WTC11 (cell line): ENCODE measurements at regions not wholly inside any gene's neighbourhood (a gene's known extent, or its start where the extent isn't known, plus 50 kb on each side); places are given as distances from the start of the nearest gene placed in this dataset.

Experiments
- ATAC-seq: fragments of 200-7000 bp; cut with Tn5 transposase; 2 replicates; pipeline ENCODE4 v1.10.0; 2021; ENCODE audit warnings: mild to moderate bottlenecking, moderate library complexity
- CTCF ChIA-PET: fragments of 300-600 bp; sonication (Branson Sonifier 250); formaldehyde crosslinking; loops from one replicate; lab custom pipeline; 2021; ENCODE audit warnings: antibody characterized with exemption; lab: Charles Lee
- POLR2A ChIA-PET: fragments of 350-600 bp; sonication (Branson Sonifier 250); formaldehyde crosslinking; loops from one replicate; lab custom pipeline; 2021; ENCODE audit warnings: antibody characterized with exemption; lab: Charles Lee
- DNase-seq: peaks from one replicate; pipeline ENCODE4 v3.0.0; 2021; ENCODE audit warnings: low spot score
- H3K27ac Mint-ChIP-seq: 2 replicates; pipeline ENCODE4 v1.8.0; 2021; ENCODE audit warnings: mixed read lengths
- H3K27me3 Mint-ChIP-seq: 2 replicates; pipeline ENCODE4 v1.8.0; 2021; ENCODE audit warnings: low read depth, mild to moderate bottlenecking, moderate library complexity, mixed read lengths
- H3K36me3 Mint-ChIP-seq: 2 replicates; pipeline ENCODE4 v1.8.0; 2021; ENCODE audit warnings: mixed read lengths
- H3K4me1 Mint-ChIP-seq: 2 replicates; pipeline ENCODE4 v1.8.0; 2022; ENCODE audit warnings: mixed read lengths
- H3K4me3 Mint-ChIP-seq: 2 replicates; pipeline ENCODE4 v1.8.0; 2021; ENCODE audit warnings: mild to moderate bottlenecking, moderate library complexity, mixed read lengths
- H3K9me3 Mint-ChIP-seq: 2 replicates; pipeline ENCODE4 v1.8.0; 2021; ENCODE audit warnings: mixed read lengths
- FOXJ3 ChIP-seq: sonication (generic); formaldehyde crosslinking; IDR thresholded peaks from 2 replicates; pipeline ENCODE4 v1.9.0; 2021; ENCODE audit warnings: missing genetic modification reagents, mild to moderate bottlenecking, borderline replicate concordance
- HMGA2 ChIP-seq: fragments of 250-450 bp; sonication (Bioruptor Pico); IDR thresholded peaks from 2 replicates; pipeline ENCODE4 v1.4.0; 2021; ENCODE audit warnings: mild to moderate bottlenecking, moderate library complexity
- RELA ChIP-seq: sonication (generic); formaldehyde crosslinking; IDR thresholded peaks from 2 replicates; pipeline ENCODE4 v1.8.1; 2022; ENCODE audit warnings: missing genetic modification reagents, mild to moderate bottlenecking, borderline replicate concordance
- ZNF423 ChIP-seq: fragments of 250-450 bp; sonication (Bioruptor Pico); IDR thresholded peaks from 2 replicates; pipeline ENCODE4 v2.1.2; 2022; ENCODE audit warnings: mild to moderate bottlenecking, moderate library complexity
- TF ChIP-seq, protein P1 (sequence below): sonication (generic); formaldehyde crosslinking; IDR thresholded peaks from 2 replicates; pipeline ENCODE4 v1.8.1; 2023; ENCODE audit warnings: mild to moderate bottlenecking, missing genetic modification reagents
- TF ChIP-seq, protein P2 (sequence below): fragments of 200-600 bp; IDR thresholded peaks from 2 replicates; pipeline ENCODE4 v1.8.0; 2022; ENCODE audit warnings: antibody characterized with exemption
- TF ChIP-seq, protein P3 (sequence below): fragments of 250-450 bp; sonication (Bioruptor Pico); IDR thresholded peaks from 2 replicates; pipeline ENCODE4 v1.9.0; 2021; ENCODE audit warnings: mild to moderate bottlenecking
- TF ChIP-seq, protein P4 (sequence below): fragments of 250-450 bp; sonication (Bioruptor Pico); IDR thresholded peaks from 2 replicates; pipeline ENCODE4 v1.9.0; 2021; ENCODE audit warnings: mild to moderate bottlenecking, borderline replicate concordance
- TF ChIP-seq, protein P5 (sequence below): sonication (generic); formaldehyde crosslinking; IDR thresholded peaks from 2 replicates; pipeline ENCODE4 v1.8.1; 2022; ENCODE audit warnings: missing genetic modification reagents, borderline replicate concordance
- TF ChIP-seq, protein P6 (sequence below): sonication (generic); formaldehyde crosslinking; IDR thresholded peaks from 2 replicates; pipeline ENCODE4 v1.8.1; 2023; ENCODE audit warnings: mild to moderate bottlenecking, moderate library complexity, missing genetic modification reagents
- TF ChIP-seq, protein P7 (sequence below): sonication (generic); formaldehyde crosslinking; IDR thresholded peaks from 2 replicates; pipeline ENCODE4 v1.8.0; 2022; ENCODE audit warnings: missing genetic modification reagents

DNA sequence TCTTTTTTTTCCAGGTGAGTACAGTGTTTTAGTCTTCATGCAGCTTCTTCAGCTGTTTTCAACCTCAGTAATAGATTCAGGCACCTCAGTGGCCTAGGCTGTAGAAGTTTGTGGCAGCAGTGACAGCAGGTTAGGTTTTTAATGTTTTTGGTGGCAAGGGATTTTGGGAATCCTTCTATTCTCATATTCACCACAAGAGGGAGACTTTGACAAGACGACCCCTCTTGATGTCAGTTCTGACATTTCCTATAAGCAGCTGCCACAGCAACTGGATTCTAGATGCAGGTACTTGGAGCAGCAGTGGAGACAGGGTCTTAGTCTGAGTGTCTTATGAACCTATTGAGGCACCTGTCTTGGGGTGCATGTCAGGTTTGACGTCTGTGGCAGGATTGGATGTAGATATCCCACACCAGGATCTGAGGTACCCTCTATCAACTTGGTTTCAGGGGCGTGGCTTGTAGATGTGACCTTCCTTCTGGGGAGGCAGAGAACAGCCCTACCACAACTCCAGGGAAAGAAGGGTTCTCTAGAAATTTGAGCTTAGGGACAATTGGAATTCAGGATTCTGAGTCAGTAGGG is 1104.2 kb upstream of the TMPRSS15 start:
- Mint-ChIP-seq H3K36me3 (no peaks in the 10 kb centered on the region; the same call in 1 of the 2 replicates), H3K27me3 (no peaks in the 10 kb centered on the region), H3K4me3 (no peak overlapping the region), H3K9me3 (peaks cover 10% of the 10 kb centered on the region; the same call in 1 of the 2 replicates), H3K4me1 (peaks cover 16% of the 10 kb centered on the region), H3K27ac (no peak overlapping the region)
- TF ChIP-seq, protein P1, sequence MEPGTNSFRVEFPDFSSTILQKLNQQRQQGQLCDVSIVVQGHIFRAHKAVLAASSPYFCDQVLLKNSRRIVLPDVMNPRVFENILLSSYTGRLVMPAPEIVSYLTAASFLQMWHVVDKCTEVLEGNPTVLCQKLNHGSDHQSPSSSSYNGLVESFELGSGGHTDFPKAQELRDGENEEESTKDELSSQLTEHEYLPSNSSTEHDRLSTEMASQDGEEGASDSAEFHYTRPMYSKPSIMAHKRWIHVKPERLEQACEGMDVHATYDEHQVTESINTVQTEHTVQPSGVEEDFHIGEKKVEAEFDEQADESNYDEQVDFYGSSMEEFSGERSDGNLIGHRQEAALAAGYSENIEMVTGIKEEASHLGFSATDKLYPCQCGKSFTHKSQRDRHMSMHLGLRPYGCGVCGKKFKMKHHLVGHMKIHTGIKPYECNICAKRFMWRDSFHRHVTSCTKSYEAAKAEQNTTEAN, result no peak
- TF ChIP-seq, protein P2, sequence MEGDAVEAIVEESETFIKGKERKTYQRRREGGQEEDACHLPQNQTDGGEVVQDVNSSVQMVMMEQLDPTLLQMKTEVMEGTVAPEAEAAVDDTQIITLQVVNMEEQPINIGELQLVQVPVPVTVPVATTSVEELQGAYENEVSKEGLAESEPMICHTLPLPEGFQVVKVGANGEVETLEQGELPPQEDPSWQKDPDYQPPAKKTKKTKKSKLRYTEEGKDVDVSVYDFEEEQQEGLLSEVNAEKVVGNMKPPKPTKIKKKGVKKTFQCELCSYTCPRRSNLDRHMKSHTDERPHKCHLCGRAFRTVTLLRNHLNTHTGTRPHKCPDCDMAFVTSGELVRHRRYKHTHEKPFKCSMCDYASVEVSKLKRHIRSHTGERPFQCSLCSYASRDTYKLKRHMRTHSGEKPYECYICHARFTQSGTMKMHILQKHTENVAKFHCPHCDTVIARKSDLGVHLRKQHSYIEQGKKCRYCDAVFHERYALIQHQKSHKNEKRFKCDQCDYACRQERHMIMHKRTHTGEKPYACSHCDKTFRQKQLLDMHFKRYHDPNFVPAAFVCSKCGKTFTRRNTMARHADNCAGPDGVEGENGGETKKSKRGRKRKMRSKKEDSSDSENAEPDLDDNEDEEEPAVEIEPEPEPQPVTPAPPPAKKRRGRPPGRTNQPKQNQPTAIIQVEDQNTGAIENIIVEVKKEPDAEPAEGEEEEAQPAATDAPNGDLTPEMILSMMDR, result peak; percentile 49; the same call in 1 of the 2 replicates
- DNase-seq (no peak), ATAC-seq (peak; percentile 55)
- CTCF ChIA-PET, result interaction anchor here (0.6 to 1.5 kb wide), 7 partner anchors 8 to 788 kb away, joined by 3 to 6 read pairs (median 3); no protein-coding TSS in a partner anchor
- POLR2A ChIA-PET, result no interaction called here

DNA sequence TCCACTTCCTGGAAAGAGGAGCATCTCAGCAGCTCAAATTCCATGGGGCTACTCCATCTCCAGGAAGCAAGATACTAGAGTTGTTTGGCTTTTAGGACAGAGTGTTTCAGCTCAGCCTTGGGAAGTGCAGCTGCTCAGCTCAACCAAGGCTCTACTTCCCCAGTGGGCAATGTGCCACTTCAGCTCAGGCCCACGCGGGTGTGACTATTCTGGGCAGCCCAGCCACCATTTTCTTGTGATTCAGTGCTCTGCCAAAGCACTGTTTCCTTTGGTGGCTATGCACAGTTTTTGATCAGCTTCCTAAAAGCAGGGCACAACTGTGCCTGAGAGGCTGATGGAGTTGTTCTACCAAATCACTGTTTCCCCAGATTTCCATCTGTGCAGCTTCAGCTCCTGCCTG is 1104.9 kb upstream of the TMPRSS15 start:
- no peak for DNase-seq
- TF ChIP-seq HMGA2 (CRISPR knock-in tag) (no peak), ZNF423 (CRISPR knock-in tag) (no peak), FOXJ3 (CRISPR knock-in tag) (no peak), RELA (CRISPR knock-in tag) (no peak)
- TF ChIP-seq, protein P3, sequence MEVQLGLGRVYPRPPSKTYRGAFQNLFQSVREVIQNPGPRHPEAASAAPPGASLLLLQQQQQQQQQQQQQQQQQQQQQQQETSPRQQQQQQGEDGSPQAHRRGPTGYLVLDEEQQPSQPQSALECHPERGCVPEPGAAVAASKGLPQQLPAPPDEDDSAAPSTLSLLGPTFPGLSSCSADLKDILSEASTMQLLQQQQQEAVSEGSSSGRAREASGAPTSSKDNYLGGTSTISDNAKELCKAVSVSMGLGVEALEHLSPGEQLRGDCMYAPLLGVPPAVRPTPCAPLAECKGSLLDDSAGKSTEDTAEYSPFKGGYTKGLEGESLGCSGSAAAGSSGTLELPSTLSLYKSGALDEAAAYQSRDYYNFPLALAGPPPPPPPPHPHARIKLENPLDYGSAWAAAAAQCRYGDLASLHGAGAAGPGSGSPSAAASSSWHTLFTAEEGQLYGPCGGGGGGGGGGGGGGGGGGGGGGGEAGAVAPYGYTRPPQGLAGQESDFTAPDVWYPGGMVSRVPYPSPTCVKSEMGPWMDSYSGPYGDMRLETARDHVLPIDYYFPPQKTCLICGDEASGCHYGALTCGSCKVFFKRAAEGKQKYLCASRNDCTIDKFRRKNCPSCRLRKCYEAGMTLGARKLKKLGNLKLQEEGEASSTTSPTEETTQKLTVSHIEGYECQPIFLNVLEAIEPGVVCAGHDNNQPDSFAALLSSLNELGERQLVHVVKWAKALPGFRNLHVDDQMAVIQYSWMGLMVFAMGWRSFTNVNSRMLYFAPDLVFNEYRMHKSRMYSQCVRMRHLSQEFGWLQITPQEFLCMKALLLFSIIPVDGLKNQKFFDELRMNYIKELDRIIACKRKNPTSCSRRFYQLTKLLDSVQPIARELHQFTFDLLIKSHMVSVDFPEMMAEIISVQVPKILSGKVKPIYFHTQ (CRISPR knock-in tag), result no peak
- TF ChIP-seq, protein P4, sequence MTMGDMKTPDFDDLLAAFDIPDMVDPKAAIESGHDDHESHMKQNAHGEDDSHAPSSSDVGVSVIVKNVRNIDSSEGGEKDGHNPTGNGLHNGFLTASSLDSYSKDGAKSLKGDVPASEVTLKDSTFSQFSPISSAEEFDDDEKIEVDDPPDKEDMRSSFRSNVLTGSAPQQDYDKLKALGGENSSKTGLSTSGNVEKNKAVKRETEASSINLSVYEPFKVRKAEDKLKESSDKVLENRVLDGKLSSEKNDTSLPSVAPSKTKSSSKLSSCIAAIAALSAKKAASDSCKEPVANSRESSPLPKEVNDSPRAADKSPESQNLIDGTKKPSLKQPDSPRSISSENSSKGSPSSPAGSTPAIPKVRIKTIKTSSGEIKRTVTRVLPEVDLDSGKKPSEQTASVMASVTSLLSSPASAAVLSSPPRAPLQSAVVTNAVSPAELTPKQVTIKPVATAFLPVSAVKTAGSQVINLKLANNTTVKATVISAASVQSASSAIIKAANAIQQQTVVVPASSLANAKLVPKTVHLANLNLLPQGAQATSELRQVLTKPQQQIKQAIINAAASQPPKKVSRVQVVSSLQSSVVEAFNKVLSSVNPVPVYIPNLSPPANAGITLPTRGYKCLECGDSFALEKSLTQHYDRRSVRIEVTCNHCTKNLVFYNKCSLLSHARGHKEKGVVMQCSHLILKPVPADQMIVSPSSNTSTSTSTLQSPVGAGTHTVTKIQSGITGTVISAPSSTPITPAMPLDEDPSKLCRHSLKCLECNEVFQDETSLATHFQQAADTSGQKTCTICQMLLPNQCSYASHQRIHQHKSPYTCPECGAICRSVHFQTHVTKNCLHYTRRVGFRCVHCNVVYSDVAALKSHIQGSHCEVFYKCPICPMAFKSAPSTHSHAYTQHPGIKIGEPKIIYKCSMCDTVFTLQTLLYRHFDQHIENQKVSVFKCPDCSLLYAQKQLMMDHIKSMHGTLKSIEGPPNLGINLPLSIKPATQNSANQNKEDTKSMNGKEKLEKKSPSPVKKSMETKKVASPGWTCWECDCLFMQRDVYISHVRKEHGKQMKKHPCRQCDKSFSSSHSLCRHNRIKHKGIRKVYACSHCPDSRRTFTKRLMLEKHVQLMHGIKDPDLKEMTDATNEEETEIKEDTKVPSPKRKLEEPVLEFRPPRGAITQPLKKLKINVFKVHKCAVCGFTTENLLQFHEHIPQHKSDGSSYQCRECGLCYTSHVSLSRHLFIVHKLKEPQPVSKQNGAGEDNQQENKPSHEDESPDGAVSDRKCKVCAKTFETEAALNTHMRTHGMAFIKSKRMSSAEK (CRISPR knock-in tag), result no peak
- TF ChIP-seq, protein P5, sequence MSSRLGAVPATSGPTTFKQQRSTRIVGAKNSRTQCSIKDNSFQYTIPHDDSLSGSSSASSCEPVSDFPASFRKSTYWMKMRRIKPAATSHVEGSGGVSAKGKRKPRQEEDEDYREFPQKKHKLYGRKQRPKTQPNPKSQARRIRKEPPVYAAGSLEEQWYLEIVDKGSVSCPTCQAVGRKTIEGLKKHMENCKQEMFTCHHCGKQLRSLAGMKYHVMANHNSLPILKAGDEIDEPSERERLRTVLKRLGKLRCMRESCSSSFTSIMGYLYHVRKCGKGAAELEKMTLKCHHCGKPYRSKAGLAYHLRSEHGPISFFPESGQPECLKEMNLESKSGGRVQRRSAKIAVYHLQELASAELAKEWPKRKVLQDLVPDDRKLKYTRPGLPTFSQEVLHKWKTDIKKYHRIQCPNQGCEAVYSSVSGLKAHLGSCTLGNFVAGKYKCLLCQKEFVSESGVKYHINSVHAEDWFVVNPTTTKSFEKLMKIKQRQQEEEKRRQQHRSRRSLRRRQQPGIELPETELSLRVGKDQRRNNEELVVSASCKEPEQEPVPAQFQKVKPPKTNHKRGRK, result no peak
- TF ChIP-seq, protein P6, sequence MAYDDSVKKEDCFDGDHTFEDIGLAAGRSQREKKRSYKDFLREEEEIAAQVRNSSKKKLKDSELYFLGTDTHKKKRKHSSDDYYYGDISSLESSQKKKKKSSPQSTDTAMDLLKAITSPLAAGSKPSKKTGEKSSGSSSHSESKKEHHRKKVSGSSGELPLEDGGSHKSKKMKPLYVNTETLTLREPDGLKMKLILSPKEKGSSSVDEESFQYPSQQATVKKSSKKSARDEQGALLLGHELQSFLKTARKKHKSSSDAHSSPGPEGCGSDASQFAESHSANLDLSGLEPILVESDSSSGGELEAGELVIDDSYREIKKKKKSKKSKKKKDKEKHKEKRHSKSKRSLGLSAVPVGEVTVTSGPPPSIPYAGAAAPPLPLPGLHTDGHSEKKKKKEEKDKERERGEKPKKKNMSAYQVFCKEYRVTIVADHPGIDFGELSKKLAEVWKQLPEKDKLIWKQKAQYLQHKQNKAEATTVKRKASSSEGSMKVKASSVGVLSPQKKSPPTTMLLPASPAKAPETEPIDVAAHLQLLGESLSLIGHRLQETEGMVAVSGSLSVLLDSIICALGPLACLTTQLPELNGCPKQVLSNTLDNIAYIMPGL (CRISPR knock-in tag), result no peak
- TF ChIP-seq, protein P7, sequence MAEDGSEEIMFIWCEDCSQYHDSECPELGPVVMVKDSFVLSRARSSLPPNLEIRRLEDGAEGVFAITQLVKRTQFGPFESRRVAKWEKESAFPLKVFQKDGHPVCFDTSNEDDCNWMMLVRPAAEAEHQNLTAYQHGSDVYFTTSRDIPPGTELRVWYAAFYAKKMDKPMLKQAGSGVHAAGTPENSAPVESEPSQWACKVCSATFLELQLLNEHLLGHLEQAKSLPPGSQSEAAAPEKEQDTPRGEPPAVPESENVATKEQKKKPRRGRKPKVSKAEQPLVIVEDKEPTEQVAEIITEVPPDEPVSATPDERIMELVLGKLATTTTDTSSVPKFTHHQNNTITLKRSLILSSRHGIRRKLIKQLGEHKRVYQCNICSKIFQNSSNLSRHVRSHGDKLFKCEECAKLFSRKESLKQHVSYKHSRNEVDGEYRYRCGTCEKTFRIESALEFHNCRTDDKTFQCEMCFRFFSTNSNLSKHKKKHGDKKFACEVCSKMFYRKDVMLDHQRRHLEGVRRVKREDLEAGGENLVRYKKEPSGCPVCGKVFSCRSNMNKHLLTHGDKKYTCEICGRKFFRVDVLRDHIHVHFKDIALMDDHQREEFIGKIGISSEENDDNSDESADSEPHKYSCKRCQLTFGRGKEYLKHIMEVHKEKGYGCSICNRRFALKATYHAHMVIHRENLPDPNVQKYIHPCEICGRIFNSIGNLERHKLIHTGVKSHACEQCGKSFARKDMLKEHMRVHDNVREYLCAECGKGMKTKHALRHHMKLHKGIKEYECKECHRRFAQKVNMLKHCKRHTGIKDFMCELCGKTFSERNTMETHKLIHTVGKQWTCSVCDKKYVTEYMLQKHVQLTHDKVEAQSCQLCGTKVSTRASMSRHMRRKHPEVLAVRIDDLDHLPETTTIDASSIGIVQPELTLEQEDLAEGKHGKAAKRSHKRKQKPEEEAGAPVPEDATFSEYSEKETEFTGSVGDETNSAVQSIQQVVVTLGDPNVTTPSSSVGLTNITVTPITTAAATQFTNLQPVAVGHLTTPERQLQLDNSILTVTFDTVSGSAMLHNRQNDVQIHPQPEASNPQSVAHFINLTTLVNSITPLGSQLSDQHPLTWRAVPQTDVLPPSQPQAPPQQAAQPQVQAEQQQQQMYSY (CRISPR knock-in tag), result no peak
- Mint-ChIP-seq H3K27me3 (no peaks in the 10 kb centered on the region), H3K4me3 (no peak overlapping the region), H3K4me1 (peaks cover 16% of the 10 kb centered on the region), H3K36me3 (no peaks in the 10 kb centered on the region; the same call in 1 of the 2 replicates), H3K27ac (no peak overlapping the region), H3K9me3 (peaks cover 10% of the 10 kb centered on the region; the same call in 1 of the 2 replicates)
- POLR2A ChIA-PET, result no interaction called here
- CTCF ChIA-PET, result interaction anchor here (0.8 to 1.5 kb wide), 5 partner anchors 9 to 532 kb away, joined by 3 to 6 read pairs (median 3); no protein-coding TSS in a partner anchor
- no peak for ATAC-seq
